ENCODE measurements at regions not wholly inside any gene's neighbourhood (a gene's known extent, or its start where the extent isn't known, plus 50 kb on each side); places are given as distances from the start of the nearest gene placed in this dataset.

DNA sequence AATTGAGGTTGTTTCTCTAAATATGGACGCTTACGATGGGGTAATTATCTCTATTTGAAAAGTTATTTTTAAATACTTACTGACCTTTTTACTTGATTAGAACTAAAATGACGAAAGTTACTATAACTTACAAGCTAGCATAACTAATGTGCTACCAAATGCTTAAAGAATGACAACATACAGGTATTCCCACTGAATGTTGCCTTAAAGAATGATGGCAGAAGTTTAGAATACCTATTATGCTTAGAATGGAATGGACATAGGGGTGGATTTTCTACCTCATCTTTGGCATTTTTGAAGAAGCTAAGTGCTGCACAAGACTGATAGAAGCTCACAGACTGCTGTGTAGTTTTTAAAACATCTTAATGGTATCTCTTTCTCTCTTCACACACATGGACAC is 284.8 kb downstream of the THBS2 start:
- H3F3A ChIP-seq (ENCODE audit: insufficient read depth, low read depth): no peaks in the 10 kb centered on the region
- no peaks in the 10 kb centered on the region for H3K79me2 ChIP-seq (ENCODE audit: low read depth)
- no peak overlapping the region for H3K4me2 ChIP-seq
- CTCF ChIA-PET: no interaction called here
- POLR2A ChIA-PET (ENCODE audit: unreplicated experiment): no interaction called here
- intact Hi-C loops (cut with micrococcal nuclease; ENCODE audit: unreplicated experiment): no loop called here
- H3K9me2 ChIP-seq (ENCODE audit: insufficient read depth): no peaks in the 10 kb centered on the region; the same call in 1 of the 2 replicates
- H3K4me1 ChIP-seq (replicated peaks; ENCODE audit: insufficient read depth): no peaks in the 10 kb centered on the region
- no peaks in the 10 kb centered on the region for H4K20me1 ChIP-seq (ENCODE audit: insufficient read depth)
- peaks cover 32% of the 10 kb centered on the region for H3K27me3 ChIP-seq (ENCODE audit: insufficient read depth, low read depth)
- no TSS peak for BruUV-seq (replicated peaks)
- no peaks in the 10 kb centered on the region for H3K9me3 ChIP-seq (ENCODE audit: insufficient read depth, low read depth)
- no peak overlapping the region for H3K27ac ChIP-seq
- TF ChIP-seq, protein P1, sequence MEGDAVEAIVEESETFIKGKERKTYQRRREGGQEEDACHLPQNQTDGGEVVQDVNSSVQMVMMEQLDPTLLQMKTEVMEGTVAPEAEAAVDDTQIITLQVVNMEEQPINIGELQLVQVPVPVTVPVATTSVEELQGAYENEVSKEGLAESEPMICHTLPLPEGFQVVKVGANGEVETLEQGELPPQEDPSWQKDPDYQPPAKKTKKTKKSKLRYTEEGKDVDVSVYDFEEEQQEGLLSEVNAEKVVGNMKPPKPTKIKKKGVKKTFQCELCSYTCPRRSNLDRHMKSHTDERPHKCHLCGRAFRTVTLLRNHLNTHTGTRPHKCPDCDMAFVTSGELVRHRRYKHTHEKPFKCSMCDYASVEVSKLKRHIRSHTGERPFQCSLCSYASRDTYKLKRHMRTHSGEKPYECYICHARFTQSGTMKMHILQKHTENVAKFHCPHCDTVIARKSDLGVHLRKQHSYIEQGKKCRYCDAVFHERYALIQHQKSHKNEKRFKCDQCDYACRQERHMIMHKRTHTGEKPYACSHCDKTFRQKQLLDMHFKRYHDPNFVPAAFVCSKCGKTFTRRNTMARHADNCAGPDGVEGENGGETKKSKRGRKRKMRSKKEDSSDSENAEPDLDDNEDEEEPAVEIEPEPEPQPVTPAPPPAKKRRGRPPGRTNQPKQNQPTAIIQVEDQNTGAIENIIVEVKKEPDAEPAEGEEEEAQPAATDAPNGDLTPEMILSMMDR (conservative IDR thresholded peaks at IDR 0.05): no peak
- no peak for TF ChIP-seq EZH2 (IDR thresholded peaks at IDR 0.05; ENCODE audit: low read depth)
- no peak for DNase-seq
- H2AFZ ChIP-seq: no peak overlapping the region
- H3K36me3 ChIP-seq (ENCODE audit: low read depth): no peaks in the 10 kb centered on the region
- no peak overlapping the region for H3K4me3 ChIP-seq

DNA sequence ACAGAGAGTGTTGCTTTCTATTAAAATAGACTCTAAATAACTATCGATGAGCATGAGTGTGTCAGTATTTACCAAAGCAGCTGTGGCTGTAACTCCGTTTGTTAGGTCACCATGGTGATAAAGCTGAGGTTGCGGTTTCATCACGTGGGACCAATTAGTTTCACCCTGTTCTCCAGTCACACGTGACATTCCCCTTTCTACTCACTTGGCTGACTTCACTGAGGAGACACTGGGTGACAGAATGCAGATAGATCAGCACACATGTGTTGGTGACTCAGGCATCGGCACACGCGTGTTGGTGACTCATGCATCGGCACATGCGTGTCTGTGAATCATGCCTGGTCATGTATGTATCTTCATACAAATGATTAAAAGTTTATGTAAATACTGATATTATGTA is 285.4 kb downstream of the THBS2 start:
- POLR2A ChIA-PET (ENCODE audit: unreplicated experiment): no interaction called here
- Histone ChIP-seq H4K20me1 (ENCODE audit: insufficient read depth) (no peaks in the 10 kb centered on the region), H3K4me3 (no peak overlapping the region), H3F3A (ENCODE audit: insufficient read depth, low read depth) (no peaks in the 10 kb centered on the region), H3K9me3 (ENCODE audit: insufficient read depth, low read depth) (no peaks in the 10 kb centered on the region), H3K4me1 (replicated peaks; ENCODE audit: insufficient read depth) (no peaks in the 10 kb centered on the region), H3K9me2 (ENCODE audit: insufficient read depth) (no peaks in the 10 kb centered on the region; the same call in 1 of the 2 replicates), H3K36me3 (ENCODE audit: low read depth) (no peaks in the 10 kb centered on the region), H3K27ac (no peak overlapping the region), H3K4me2 (no peak overlapping the region), H3K27me3 (ENCODE audit: insufficient read depth, low read depth) (peaks cover 38% of the 10 kb centered on the region), H3K79me2 (ENCODE audit: low read depth) (no peaks in the 10 kb centered on the region), H2AFZ (no peak overlapping the region)
- TF ChIP-seq, protein P1 (conservative IDR thresholded peaks at IDR 0.05): no peak
- TF ChIP-seq EZH2 (IDR thresholded peaks at IDR 0.05; ENCODE audit: low read depth): no peak
- intact Hi-C loops (cut with micrococcal nuclease; ENCODE audit: unreplicated experiment): no loop called here
- CTCF ChIA-PET: no interaction called here
- BruUV-seq (replicated peaks): no TSS peak
- peak in 1 of 2 experiments; percentile 55 for DNase-seq

DNA sequence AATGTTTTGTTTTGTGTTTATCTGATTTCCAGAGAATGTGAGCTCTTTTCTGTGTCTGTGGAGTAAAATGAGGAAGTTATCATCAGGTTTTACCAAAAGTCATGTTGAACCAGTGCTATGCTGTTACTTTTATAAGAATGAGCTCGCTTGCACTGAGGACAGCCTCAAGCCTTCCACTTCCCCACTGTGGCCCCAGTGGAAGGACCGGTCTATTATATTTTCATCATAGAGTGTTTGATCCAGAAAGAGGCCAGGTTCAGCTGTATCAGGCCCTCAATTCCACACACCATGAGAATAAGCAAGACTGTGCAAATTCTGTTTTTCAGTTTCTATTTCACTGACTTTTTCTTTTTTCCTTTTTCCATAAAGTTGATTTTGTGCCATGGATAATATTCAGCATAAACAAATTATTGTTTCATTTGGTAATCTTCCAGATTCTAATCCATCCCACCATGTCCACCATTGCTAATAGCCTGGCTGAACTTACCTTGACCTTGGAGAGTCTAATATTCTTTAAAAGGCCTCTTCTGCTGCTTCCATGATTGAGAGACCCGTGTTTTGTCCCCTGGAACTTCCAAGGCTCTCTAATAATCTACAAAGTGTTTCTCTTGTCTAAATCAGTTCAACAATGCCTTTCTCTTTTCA is 286.2 kb downstream of the THBS2 start:
- TF ChIP-seq, protein P1 (conservative IDR thresholded peaks at IDR 0.05): no peak
- TF ChIP-seq EZH2 (IDR thresholded peaks at IDR 0.05; ENCODE audit: low read depth): no peak
- no peak for DNase-seq
- Histone ChIP-seq H3K79me2 (ENCODE audit: low read depth) (no peaks in the 10 kb centered on the region), H4K20me1 (ENCODE audit: insufficient read depth) (no peaks in the 10 kb centered on the region), H3K27me3 (ENCODE audit: insufficient read depth, low read depth) (peaks cover 46% of the 10 kb centered on the region), H3K4me2 (no peak overlapping the region), H3K36me3 (ENCODE audit: low read depth) (no peaks in the 10 kb centered on the region), H3K9me3 (ENCODE audit: insufficient read depth, low read depth) (no peaks in the 10 kb centered on the region), H3K4me3 (no peak overlapping the region), H3K4me1 (replicated peaks; ENCODE audit: insufficient read depth) (no peaks in the 10 kb centered on the region), H3K27ac (no peak overlapping the region), H3K9me2 (ENCODE audit: insufficient read depth) (no peaks in the 10 kb centered on the region; the same call in 1 of the 2 replicates), H2AFZ (no peak overlapping the region), H3F3A (ENCODE audit: insufficient read depth, low read depth) (no peaks in the 10 kb centered on the region)
- ChIA-PET POLR2A (ENCODE audit: unreplicated experiment) (no interaction called here), CTCF (no interaction called here)
- BruUV-seq (replicated peaks): no TSS peak
- intact Hi-C loops (cut with micrococcal nuclease; ENCODE audit: unreplicated experiment): no loop called here
